ENCODE measurements at regions not wholly inside any gene's neighbourhood (a gene's known extent, or its start where the extent isn't known, plus 50 kb on each side); places are given as distances from the start of the nearest gene placed in this dataset.

DNA sequence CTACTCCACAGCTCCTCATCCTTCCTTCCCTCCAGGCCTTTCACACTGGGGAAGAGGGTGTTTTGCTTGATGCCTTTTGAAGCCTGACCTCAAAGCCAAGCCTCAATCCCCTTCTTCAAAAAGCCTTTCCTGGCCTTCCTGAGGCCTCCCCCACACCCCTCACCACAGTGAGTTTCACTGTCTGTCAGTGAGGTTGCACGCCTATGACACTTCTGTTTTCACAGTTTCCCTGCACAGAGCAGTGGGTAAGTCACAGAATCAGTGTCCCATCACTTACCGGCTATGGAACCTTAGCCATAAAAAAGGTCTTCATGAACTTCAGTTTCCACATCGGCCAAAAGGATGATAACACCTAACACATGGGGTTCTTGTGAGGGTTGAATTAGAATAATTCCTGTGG lies 371.4 kb downstream of the UQCRFS1 start:
- DNase-seq (ENCODE audit: low spot score): no peak

- no peak for DNase-seq (ENCODE audit: low spot score)
Measured at GRCh38 chr19:28840891-28841290, 372.1 kb downstream of the UQCRFS1 start.

- no peak for DNase-seq (ENCODE audit: low spot score)
Measured at GRCh38 chr19:28839455-28839854, 373.5 kb downstream of the UQCRFS1 start.

DNA sequence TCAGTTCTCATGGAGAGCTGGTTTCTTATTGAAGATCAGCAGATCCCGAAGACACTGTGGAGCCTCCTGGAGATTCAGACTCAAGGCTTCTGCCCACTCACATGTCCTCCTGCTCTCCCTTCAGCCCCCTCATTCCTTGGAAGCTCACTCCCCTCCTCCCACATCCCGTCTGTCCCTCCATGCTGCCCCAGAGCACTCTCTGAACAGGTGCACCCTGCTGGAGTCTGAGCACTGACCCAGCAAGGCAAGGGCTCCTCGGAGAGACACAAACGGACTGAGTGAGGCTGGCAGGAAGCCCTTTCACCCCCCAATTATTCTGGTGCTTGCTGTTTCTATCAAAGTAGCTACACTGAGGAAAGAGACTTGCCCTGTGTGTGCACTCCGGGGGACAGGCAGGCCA lies 374.0 kb downstream of the UQCRFS1 start:
- DNase-seq (ENCODE audit: low spot score): no peak

- DNase-seq (ENCODE audit: low spot score): no peak
Measured at GRCh38 chr19:28836421-28836820, 376.5 kb downstream of the UQCRFS1 start.

DNA sequence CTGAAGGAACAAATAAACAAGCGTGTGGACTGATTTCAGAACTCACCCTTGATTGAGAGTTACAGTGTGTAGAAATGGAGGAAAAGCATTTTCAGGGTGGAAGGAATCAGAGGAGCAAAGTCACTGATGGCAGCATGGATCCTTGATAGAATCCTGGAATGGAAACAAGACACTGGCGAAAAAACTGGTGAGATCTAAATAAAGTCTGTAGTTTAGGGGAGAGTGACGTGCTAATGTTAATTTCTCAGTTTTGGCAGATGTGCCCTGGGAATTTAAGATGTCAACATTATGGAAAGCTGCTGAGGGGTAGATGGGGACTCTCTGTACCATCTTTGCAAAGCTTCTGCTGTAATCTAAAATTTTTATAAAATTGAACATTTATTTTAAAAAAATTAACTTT lies 378.0 kb downstream of the UQCRFS1 start:
- no peak for DNase-seq (ENCODE audit: low spot score)

DNA sequence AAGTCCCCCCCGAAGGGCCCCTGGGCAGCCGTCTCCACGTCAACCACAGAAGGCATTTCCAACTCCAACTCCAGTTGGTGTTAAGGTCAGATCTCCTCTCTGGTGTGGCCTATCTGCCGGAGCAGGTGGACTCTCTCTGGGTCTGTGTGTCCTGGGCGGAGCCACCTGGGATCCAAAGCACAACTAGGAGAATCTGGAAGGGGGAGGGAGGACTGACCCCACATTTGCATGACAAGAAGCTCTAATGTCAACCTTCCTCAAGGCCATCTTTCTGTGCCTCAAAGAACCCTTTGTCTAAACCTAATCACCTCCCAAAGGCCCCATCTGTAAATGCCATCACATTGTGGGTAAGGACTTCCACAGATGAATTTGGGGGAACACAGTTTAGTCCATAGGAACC lies 381.5 kb downstream of the UQCRFS1 start:
- no peak for DNase-seq (ENCODE audit: low spot score)

DNA sequence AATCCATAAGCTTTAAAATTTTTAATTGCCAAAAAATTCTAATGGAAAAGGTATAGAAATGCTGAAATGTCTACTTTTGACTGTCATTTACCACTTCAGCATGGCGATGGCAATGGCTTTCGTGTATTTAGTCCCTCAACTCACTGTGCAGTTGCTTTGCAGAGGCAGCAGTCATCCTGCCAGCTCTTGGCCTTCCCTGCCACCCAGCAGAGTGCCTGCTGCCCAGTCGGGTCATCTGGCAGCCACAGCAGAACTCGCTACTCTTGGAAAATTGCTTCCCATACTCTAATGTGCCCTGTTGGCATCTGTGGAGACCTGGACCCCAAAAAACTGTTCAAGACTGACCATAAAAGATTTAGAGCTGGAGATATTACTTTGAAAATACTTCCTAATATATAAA lies 383.2 kb downstream of the UQCRFS1 start:
- DNase-seq (ENCODE audit: low spot score): no peak

GRCh38 chr19:28829359-28829758 lies 383.6 kb downstream of the UQCRFS1 start:
- no peak for DNase-seq (ENCODE audit: low spot score)

DNA sequence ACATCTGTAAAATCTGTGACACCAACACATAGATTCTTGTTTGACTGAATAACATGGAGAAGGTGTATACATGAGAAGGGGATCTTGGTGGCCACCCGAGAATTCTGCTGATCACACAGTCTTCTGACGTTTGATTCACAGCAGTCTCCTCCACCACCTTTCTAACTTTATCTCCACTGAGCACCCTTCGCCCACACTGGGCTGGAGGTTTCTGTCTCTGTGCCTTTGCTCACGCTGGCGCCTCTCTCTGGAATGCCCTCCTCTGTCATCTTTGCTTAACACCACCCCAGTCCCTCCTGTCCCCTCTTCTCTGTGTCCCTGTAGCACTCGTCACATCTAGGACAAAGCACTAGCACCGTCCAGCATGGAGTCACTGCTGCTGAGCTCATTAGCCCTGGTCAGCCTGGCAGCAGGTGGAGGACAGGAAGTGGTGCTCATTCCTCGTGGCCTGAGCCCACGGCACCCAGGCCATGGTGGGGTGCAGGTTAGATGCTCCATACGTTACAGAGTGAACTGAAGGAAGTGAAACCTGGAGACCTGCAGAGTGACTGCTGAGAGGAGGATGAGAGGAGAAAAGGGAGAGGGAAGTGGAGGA lies 384.6 kb downstream of the UQCRFS1 start:
- no peak for DNase-seq (ENCODE audit: low spot score)

- DNase-seq (ENCODE audit: low spot score): no peak
Measured at GRCh38 chr19:28827382-28827781, 385.6 kb downstream of the UQCRFS1 start.

DNA sequence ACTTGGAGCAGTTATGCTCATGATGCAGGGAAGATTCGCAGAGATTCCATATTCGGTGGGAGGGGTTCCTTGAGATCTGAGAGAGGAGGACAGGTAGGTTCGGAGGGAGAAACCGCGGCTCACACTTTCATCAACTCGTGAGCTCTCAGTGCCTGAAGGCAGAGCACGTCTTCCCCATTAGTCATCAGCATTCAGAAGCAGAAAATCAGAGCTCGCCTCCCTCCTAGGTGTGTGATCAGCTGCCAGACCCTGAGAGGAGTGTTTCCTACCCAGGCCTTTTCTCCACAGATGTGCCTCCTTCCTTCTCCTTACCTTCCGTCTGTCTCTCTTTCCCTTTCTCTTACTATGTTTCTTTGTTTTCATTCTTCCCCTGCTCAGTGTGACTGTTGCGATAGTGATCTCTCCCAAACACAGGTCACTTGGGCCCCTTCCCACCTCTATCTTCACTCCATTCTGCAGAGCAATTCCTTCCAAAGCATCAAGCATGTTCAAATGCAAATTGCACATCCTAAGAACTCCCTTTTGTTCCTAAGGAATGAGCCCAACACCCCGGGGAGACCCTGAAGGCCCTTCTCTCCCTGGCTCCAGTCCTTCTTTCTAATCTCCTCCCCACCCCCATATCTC lies 389.5 kb downstream of the UQCRFS1 start:
- peak; percentile 4 for DNase-seq (ENCODE audit: low spot score)

DNA sequence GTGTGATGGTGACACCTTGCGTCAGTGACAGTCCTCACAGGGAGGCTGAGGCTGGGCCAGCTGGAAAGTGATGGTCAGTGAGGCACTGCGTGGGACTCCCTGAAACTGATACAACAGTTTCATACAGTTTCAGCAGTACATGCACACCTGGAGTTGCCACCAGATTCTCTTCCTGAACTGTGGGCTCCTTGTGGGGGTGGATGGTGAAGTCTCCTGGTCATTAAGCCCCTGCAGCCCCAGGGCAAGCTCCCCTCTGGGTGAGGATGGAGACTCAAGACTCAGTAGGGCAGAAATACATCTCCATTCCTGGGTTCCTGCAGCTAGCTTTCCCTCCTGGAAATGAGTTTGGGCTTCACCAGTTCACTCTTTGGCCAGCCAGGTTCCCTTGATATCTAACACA lies 392.7 kb downstream of the UQCRFS1 start:
- DNase-seq (ENCODE audit: low spot score): no peak

GRCh38 chr19:28815257-28815656 lies 397.7 kb downstream of the UQCRFS1 start:
- no peak for DNase-seq (ENCODE audit: low spot score)

GRCh38 chr19:28794301-28794700 lies 418.6 kb downstream of the UQCRFS1 start:
- DNase-seq (ENCODE audit: low spot score): no peak

DNA sequence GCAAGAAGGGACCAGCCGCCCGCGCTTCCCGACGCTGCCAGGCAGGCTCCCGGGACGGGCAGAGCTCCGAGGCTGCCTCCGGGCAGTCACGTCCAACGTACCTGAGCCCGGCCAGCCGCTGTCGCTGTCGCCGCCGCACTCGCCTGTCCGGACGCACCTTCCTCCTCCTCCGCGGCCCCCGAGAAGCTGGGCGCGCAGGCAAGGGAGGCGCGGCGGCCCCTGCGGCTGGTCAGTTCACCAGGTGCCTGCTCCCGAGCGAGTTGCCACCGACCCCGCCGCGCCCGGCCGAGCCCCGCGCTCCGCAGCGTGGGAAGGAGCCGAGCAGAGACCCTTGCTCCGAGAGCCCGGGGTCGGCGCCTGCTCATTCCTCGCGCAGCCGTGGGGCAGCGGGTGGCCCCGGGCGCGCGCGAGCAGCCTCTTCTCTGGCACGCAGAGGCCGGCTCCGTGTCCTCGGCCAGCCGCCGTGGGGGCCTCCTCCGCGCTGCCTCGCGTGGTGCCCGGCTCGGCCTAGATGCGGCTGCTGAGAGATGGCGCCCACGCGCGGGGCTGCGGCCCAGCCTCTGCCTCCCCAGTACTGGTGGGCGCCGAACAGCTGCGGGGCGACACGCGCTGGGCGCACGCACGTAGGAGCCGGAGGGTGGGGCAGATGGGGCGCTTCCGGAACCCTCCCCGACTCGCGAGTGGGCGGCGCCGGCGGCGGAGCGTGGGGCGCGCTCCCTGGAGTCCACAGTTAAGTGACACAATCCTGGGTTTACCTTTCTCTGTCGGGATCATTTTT lies 419.4 kb downstream of the UQCRFS1 start:
- DNase-seq (ENCODE audit: low spot score): peak; percentile 2

GRCh38 chr19:28785971-28786370 lies 427.0 kb downstream of the UQCRFS1 start:
- no peak for DNase-seq (ENCODE audit: low spot score)

- DNase-seq (ENCODE audit: low spot score): no peak
Measured at GRCh38 chr19:28764066-28764465, 448.9 kb downstream of the UQCRFS1 start.

DNA sequence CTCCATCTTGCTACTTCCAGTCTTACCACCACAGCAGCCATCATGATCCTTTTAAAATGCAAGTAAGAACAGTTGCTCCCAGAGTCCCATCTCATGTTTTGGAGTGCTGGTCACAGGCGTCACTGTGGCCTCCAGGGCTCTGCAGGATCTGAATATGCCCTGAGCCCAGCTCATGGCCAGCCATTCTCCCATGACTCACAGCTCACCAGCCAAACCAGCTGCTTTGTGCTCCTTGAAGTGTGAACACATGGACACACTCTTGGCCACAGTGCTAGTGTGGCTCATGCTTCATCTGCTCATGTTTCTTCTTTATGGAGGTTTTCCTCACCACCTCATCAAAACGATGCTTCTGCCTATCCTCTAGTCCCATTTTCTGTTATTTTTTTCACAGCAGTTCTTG lies 466.5 kb downstream of the UQCRFS1 start:
- peak; percentile 89 for DNase-seq (ENCODE audit: low spot score)

GRCh38 chr19:28744943-28745342 lies 468.0 kb downstream of the UQCRFS1 start:
- DNase-seq (ENCODE audit: low spot score): no peak

DNA sequence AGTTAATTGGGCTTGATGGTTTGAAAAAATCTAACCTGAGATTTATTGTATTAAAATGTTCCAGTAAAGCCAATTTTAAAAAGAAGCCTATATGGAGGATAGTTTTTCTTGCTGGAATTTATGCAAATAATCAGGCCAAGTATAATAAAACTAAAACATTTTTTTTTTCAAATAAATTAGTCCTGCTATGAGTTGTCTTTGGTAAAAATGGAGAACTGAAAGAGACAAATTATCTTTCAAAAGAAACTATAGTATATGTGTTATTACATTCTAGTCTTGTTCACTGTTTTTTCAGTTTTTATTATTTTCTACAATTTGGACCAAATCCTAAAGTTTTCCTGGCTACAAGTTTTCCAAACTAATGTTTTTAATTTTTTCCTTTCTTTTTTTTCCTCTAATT lies 468.9 kb downstream of the UQCRFS1 start:
- no peak for DNase-seq (ENCODE audit: low spot score)

DNA sequence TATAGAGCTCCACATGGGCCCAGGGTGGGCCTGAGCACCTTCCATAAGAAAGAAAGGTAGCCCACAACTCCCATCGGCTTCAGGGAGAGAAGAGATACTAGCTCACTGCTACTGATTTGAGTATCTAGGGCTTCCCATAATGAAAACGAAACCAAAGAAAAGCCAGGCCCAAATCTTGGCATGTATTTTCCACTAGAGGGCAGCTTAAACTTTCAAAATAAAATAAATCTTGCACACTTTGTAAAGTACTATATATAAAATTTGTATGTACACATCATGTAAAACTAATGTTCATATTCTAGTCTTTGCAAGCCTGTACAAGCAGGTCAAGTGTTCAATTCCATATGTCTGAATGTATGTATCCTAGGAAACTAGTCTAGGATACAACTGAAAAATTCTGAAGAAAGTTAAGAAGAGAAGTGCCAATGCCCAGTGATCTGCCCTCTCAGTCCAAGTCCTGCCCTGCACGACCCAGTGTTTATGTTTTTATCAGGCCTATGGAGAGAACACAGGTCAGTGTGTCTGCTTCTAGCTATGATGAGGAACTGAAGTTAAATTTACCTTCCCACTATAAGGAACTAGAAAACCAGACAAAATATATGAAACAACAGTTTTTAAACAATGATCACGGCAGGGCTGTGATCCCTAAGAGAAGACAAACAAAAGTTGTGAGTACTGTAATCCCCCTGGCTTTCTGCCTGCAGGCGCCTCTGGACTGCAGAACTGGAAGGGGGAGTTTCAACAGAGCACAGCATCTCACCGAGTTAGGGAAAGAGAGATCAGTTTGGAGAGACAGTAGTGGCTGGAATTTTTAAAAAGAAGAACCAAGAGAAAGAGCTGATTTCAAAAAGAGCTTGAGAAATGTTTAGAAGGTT lies 475.7 kb downstream of the UQCRFS1 start:
- peak; percentile 64 for DNase-seq (ENCODE audit: low spot score)

- no peak for DNase-seq (ENCODE audit: low spot score)
Measured at GRCh38 chr19:28736528-28736927, 476.4 kb downstream of the UQCRFS1 start.

Data from kidney tubule cell (primary cell).